Vagina (tissue), 2 donors: ENCODE measurements at regions not wholly inside any gene's neighbourhood (a gene's known extent, or its start where the extent isn't known, plus 50 kb on each side); places are given as distances from the start of the nearest gene placed in this dataset.

ENCODE experiments used
- DNase-seq, 2 donors: peaks; one replicate each; pipeline ENCODE4 v3.0.0-alpha.2; 2017; ENCODE audit errors: extremely low spot score in 2 of 2
- H3K27ac ChIP-seq: fragments of 200-600 bp; sonication (generic); one replicate; pipeline ENCODE4 v1.5.1; 2019
- H3K27me3 ChIP-seq: fragments of 200-600 bp; sonication (generic); one replicate; pipeline ENCODE4 v1.5.1; 2019
- H3K36me3 ChIP-seq, 2 donors: fragments of 200-600 bp; sonication (generic); one replicate each; pipeline ENCODE4 v1.5.1; 2017 to 2019
- H3K4me1 ChIP-seq: fragments of 200-600 bp; sonication (generic); one replicate; pipeline ENCODE4 v1.5.1; 2019
- H3K4me3 ChIP-seq, 2 donors: fragments of 200-600 bp; sonication (generic); 1 replicate in 1 of 2; 2 replicates in 1 of 2; pipeline ENCODE4 v1.5.1; 2016 to 2019
- H3K9me3 ChIP-seq: fragments of 200-600 bp; sonication (generic); one replicate; pipeline ENCODE4 v1.5.1; 2019
- CTCF ChIP-seq, 3 experiments: fragments of 450-650 bp in 2 of 3; fragments of 200-600 bp in 1 of 3; sonication (generic) in 1 of 3; IDR thresholded peaks; one replicate each; pipeline ENCODE4 v1.5.1; 2017 to 2019; ENCODE audit warnings: antibody characterized with exemption in 3 of 3, mild to moderate bottlenecking in 2 of 3, moderate library complexity in 2 of 3
- POLR2A ChIP-seq, 2 donors: fragments of 450-650 bp; IDR thresholded peaks; one replicate each; pipeline ENCODE4 v1.6.1; 2017; ENCODE audit warnings: antibody characterized with exemption in 2 of 2, mild to moderate bottlenecking in 2 of 2, moderate library complexity in 2 of 2
- POLR2AphosphoS5 ChIP-seq, 2 donors: sonication (generic); formaldehyde crosslinking; IDR thresholded peaks; one replicate each; pipeline ENCODE4 v1.9.0; 2017; ENCODE audit warnings: antibody characterized with exemption in 2 of 2, mild to moderate bottlenecking in 2 of 2, low read depth in 1 of 2; ENCODE audit not compliant: insufficient read depth in 1 of 2
- intact Hi-C: fragments of 100-400 bp; cut with DNase I; formaldehyde crosslinking; loops from one replicate; pipeline ENCODE4 v1.15.1; 2023

GRCh38 chr2:235199128-235199527, 247.3 kb downstream of the SH3BP4 start:
- Histone ChIP-seq H3K9me3 (no peaks in the 10 kb centered on the region), H3K27ac (no peak overlapping the region), H3K4me3 (no peak overlapping the region), H3K27me3 (no peaks in the 10 kb centered on the region), H3K36me3 (no peaks in the 10 kb centered on the region), H3K4me1 (peaks cover 8% of the 10 kb centered on the region)
- peak in 1 of 2 donors; percentile 34 for DNase-seq
- no peak for TF ChIP-seq CTCF (IDR thresholded peaks at IDR 0.05)
- TF ChIP-seq POLR2A (IDR thresholded peaks at IDR 0.05): no peak
- no peak for TF ChIP-seq POLR2AphosphoS5 (IDR thresholded peaks at IDR 0.05; ENCODE audit: insufficient read depth in 1 of 2, low read depth in 1 of 2)
- intact Hi-C loops: no loop called here

GRCh38 chr2:235200216-235200615, 248.4 kb downstream of the SH3BP4 start:
- Histone ChIP-seq H3K27ac (no peak overlapping the region), H3K36me3 (no peaks in the 10 kb centered on the region), H3K4me1 (peaks cover 10% of the 10 kb centered on the region), H3K9me3 (no peaks in the 10 kb centered on the region), H3K27me3 (no peaks in the 10 kb centered on the region), H3K4me3 (no peak overlapping the region)
- intact Hi-C loops: no loop called here
- peak in 1 of 2 donors; percentile 81 for DNase-seq
- no peak for TF ChIP-seq CTCF (IDR thresholded peaks at IDR 0.05)
- no peak for TF ChIP-seq POLR2A (IDR thresholded peaks at IDR 0.05)
- TF ChIP-seq POLR2AphosphoS5 (IDR thresholded peaks at IDR 0.05; ENCODE audit: insufficient read depth in 1 of 2, low read depth in 1 of 2): no peak

DNA sequence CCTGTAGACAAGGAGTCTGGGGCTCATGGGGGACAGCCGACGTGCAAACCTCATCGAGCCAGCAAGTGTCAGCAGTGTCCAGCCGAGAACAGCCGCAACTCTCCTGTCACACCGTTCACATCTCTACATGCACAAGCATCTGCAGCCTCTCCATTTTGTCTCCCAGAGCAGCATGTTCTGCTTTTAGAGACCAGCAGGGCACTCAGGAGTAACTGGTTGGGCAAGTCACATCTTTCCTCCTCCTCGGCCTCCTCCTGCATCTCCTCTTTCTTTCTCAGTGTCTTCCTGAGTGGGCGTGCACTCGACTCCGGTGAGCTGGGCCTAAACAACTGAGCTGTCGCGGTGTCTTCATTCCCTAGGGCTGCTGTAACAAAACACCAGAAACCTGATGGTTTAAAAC, 249.9 kb downstream of the SH3BP4 start:
- H3K36me3 ChIP-seq: no peaks in the 10 kb centered on the region
- intact Hi-C loops: no loop called here
- peak in 1 of 2 donors; percentile 83 for DNase-seq
- H3K4me1 ChIP-seq: peaks cover 22% of the 10 kb centered on the region
- no peak overlapping the region for H3K4me3 ChIP-seq
- no peaks in the 10 kb centered on the region for H3K27me3 ChIP-seq
- H3K9me3 ChIP-seq: no peaks in the 10 kb centered on the region
- no peak for TF ChIP-seq POLR2AphosphoS5 (IDR thresholded peaks at IDR 0.05; ENCODE audit: insufficient read depth in 1 of 2, low read depth in 1 of 2)
- TF ChIP-seq POLR2A (IDR thresholded peaks at IDR 0.05): no peak
- TF ChIP-seq CTCF (IDR thresholded peaks at IDR 0.05): no peak
- no peak overlapping the region for H3K27ac ChIP-seq

- no peak for TF ChIP-seq POLR2A (IDR thresholded peaks at IDR 0.05)
- TF ChIP-seq CTCF (IDR thresholded peaks at IDR 0.05): no peak
- peak in 1 of 2 donors; percentile 43 for TF ChIP-seq POLR2AphosphoS5 (IDR thresholded peaks at IDR 0.05; ENCODE audit: insufficient read depth in 1 of 2, low read depth in 1 of 2)
- intact Hi-C loops: no loop called here
These were observed 253.1 kb downstream of the SH3BP4 start for GRCh38 chr2:235204948-235205347.

GRCh38 chr2:235206399-235206798, 254.6 kb downstream of the SH3BP4 start:
- intact Hi-C loops: no loop called here
- Histone ChIP-seq H3K4me3 (no peak overlapping the region), H3K27ac (no peak overlapping the region), H3K36me3 (no peaks in the 10 kb centered on the region), H3K27me3 (no peaks in the 10 kb centered on the region), H3K4me1 (peaks cover 14% of the 10 kb centered on the region), H3K9me3 (no peaks in the 10 kb centered on the region)
- DNase-seq: peak in 1 of 2 donors; percentile 79
- TF ChIP-seq CTCF (IDR thresholded peaks at IDR 0.05) (no peak), POLR2AphosphoS5 (IDR thresholded peaks at IDR 0.05; ENCODE audit: insufficient read depth in 1 of 2, low read depth in 1 of 2) (no peak), POLR2A (IDR thresholded peaks at IDR 0.05) (no peak)

More at GRCh38 chr2:235204948-235205347, 253.1 kb downstream of the SH3BP4 start:
- Histone ChIP-seq H3K4me1 (peaks cover 18% of the 10 kb centered on the region), H3K36me3 (no peaks in the 10 kb centered on the region), H3K27me3 (no peaks in the 10 kb centered on the region), H3K27ac (no peak overlapping the region), H3K4me3 (no peak overlapping the region), H3K9me3 (no peaks in the 10 kb centered on the region)
- peak; percentile 16 to 74 for DNase-seq
